Right renal pelvis (tissue), 4 donors: ENCODE measurements at regions not wholly inside any gene's neighbourhood (a gene's known extent, or its start where the extent isn't known, plus 50 kb on each side); places are given as distances from the start of the nearest gene placed in this dataset.

ENCODE experiments used
- DNase-seq, 4 donors: peaks; one replicate each; pipeline ENCODE4 v3.0.0-alpha.2; 2013; ENCODE audit warnings: low read depth in 4 of 4, low spot score in 3 of 4, missing footprints in 1 of 4

GRCh38 chr18:32621034-32621433 lies 150.4 kb upstream of the GAREM1 start:
- DNase-seq: no peak

GRCh38 chr18:32618546-32618945 lies 147.9 kb upstream of the GAREM1 start:
- no peak for DNase-seq

GRCh38 chr18:32613821-32614220 lies 143.1 kb upstream of the GAREM1 start:
- DNase-seq: no peak

- peak in 2 of 4 donors; percentile 32 to 63 for DNase-seq
Measured at GRCh38 chr18:32612651-32613050, 142.0 kb upstream of the GAREM1 start.

- peak in 2 of 4 donors; percentile 40 to 46 for DNase-seq
Measured at GRCh38 chr18:32610176-32610575, 139.5 kb upstream of the GAREM1 start.

GRCh38 chr18:32607816-32608215 lies 137.1 kb upstream of the GAREM1 start:
- DNase-seq: no peak

GRCh38 chr18:32598144-32598543 lies 127.5 kb upstream of the GAREM1 start:
- no peak for DNase-seq

GRCh38 chr18:32596501-32596900 lies 125.8 kb upstream of the GAREM1 start:
- DNase-seq: no peak

GRCh38 chr18:32595832-32596231 lies 125.2 kb upstream of the GAREM1 start:
- DNase-seq: no peak

GRCh38 chr18:32588191-32588590 lies 117.5 kb upstream of the GAREM1 start:
- DNase-seq: no peak

GRCh38 chr18:32583431-32583830 lies 112.7 kb upstream of the GAREM1 start:
- DNase-seq: no peak

GRCh38 chr18:32582455-32582854 lies 111.8 kb upstream of the GAREM1 start:
- DNase-seq: no peak

GRCh38 chr18:32577561-32577960 lies 106.9 kb upstream of the GAREM1 start:
- DNase-seq: no peak

GRCh38 chr18:32576296-32576916 lies 105.7 kb upstream of the GAREM1 start:
- peak; percentile 33 to 40 (median 36) for DNase-seq

- DNase-seq: no peak
Measured at GRCh38 chr18:32566960-32567359, 96.3 kb upstream of the GAREM1 start.

GRCh38 chr18:32553640-32554365 lies 83.1 kb upstream of the GAREM1 start:
- no peak for DNase-seq

GRCh38 chr18:32553174-32553573 lies 82.5 kb upstream of the GAREM1 start:
- no peak for DNase-seq

- DNase-seq: no peak
Measured at GRCh38 chr18:32552421-32553030, 81.8 kb upstream of the GAREM1 start.

GRCh38 chr18:32550963-32551362 lies 80.3 kb upstream of the GAREM1 start:
- no peak for DNase-seq

GRCh38 chr18:32549248-32550110 lies 78.8 kb upstream of the GAREM1 start:
- DNase-seq: peak in 3 of 4 donors; percentile 21 to 46 (median 30)

- DNase-seq: no peak
Measured at GRCh38 chr18:32548688-32549087, 78.0 kb upstream of the GAREM1 start.
